ENCODE measurements at regions not wholly inside any gene's neighbourhood (a gene's known extent, or its start where the extent isn't known, plus 50 kb on each side); places are given as distances from the start of the nearest gene placed in this dataset.

- dilution Hi-C loops (cut with MboI; ENCODE audit: extremely low pct_ligation_motif_present, low sequenced_read_pairs) (no loop called here), intact Hi-C loops (cut with micrococcal nuclease) (no loop called here)
- Histone ChIP-seq H3K9ac (replicated peaks; ENCODE audit: extremely low read depth, insufficient read depth, low read length) (no peak overlapping the region), H3K79me2 (ENCODE audit: control insufficient read depth, insufficient read depth, low read length) (no peaks in the 10 kb centered on the region), H3K27ac (ENCODE audit: insufficient read depth, low read depth, low read length) (no peak overlapping the region), H3K36me3 (ENCODE audit: control insufficient read depth in 2 of 2, extremely low read depth in 1 of 2, insufficient read depth in 2 of 2, low read length in 2 of 2) (no peaks in the 10 kb centered on the region), H3K9me1 (replicated peaks; ENCODE audit: control insufficient read depth, extremely low read depth, insufficient read depth, low read length) (no peaks in the 10 kb centered on the region), H3K4me1 (ENCODE audit: control insufficient read depth, extremely low read depth, insufficient read depth, low read length) (no peaks in the 10 kb centered on the region), H3K4me3 (replicated peaks in 1 of 3; ENCODE audit: insufficient read depth in 1 of 3, low read depth in 1 of 3, low read length in 3 of 3) (no peak overlapping the region), H3K9me3 (replicated peaks; ENCODE audit: control insufficient read depth, insufficient read depth, low read length) (peaks cover 6% of the 10 kb centered on the region), H3K27me3 (ENCODE audit: control insufficient read depth in 2 of 2, insufficient read depth in 2 of 2, low read length in 2 of 2) (no peaks in the 10 kb centered on the region), H2AFZ (ENCODE audit: low read depth, low read length) (no peak overlapping the region), H3K4me2 (ENCODE audit: insufficient read depth, low read length) (no peak overlapping the region), H4K20me1 (replicated peaks; ENCODE audit: control insufficient read depth, extremely low read depth, insufficient read depth, low read length) (no peaks in the 10 kb centered on the region)
- TF ChIP-seq FOS (IDR thresholded peaks at IDR 0.05; ENCODE audit: borderline replicate concordance, insufficient read depth, low read length), result no peak
- no peak for TF ChIP-seq MYC (IDR thresholded peaks at IDR 0.05; ENCODE audit: low read depth, low read length)
- TF ChIP-seq CTCF (IDR thresholded peaks at IDR 0.05; ENCODE audit: extremely low read depth in 1 of 2, insufficient read depth in 1 of 2, low read depth in 1 of 2, low read length in 2 of 2), result no peak
- TF ChIP-seq POLR2A (IDR thresholded peaks at IDR 0.05; ENCODE audit: low read depth, low read length), result no peak
- TF ChIP-seq EZH2 (IDR thresholded peaks at IDR 0.05; ENCODE audit: borderline replicate concordance, low read depth, low read length, severe bottlenecking), result no peak
- no peak for TF ChIP-seq GATA2 (IDR thresholded peaks at IDR 0.05; ENCODE audit: insufficient read depth, insufficient read length, low read depth, low read length)
- TF ChIP-seq JUN (IDR thresholded peaks at IDR 0.05; ENCODE audit: borderline replicate concordance, insufficient read depth, insufficient read length, low read depth), result no peak
- no peak for TF ChIP-seq MAX (IDR thresholded peaks at IDR 0.05; ENCODE audit: insufficient read depth, insufficient read length)
- TF ChIP-seq POLR2AphosphoS5 (IDR thresholded peaks at IDR 0.05; ENCODE audit: insufficient read depth, low read depth, low read length), result no peak
- DNase-seq (ENCODE audit: low read depth, low spot score) (no peak), FAIRE-seq (no peak)
- POLR2A ChIA-PET, result no interaction called here
- CTCF ChIA-PET, result no interaction called here
- BruUV-seq (replicated peaks), result no TSS peak
These were observed 170.5 kb upstream of the UBE3A start for GRCh38 chr15:25609371-25609770.
